WTC11 (cell line): ENCODE measurements at regions not wholly inside any gene's neighbourhood (a gene's known extent, or its start where the extent isn't known, plus 50 kb on each side); places are given as distances from the start of the nearest gene placed in this dataset.

ENCODE experiments used
- ATAC-seq: fragments of 200-7000 bp; cut with Tn5 transposase; 2 replicates; pipeline ENCODE4 v1.10.0; 2021; ENCODE audit warnings: mild to moderate bottlenecking, moderate library complexity
- CTCF ChIA-PET: fragments of 300-600 bp; sonication (Branson Sonifier 250); formaldehyde crosslinking; loops from one replicate; lab custom pipeline; 2021; ENCODE audit warnings: antibody characterized with exemption; lab: Charles Lee
- POLR2A ChIA-PET: fragments of 350-600 bp; sonication (Branson Sonifier 250); formaldehyde crosslinking; loops from one replicate; lab custom pipeline; 2021; ENCODE audit warnings: antibody characterized with exemption; lab: Charles Lee
- DNase-seq: peaks from one replicate; pipeline ENCODE4 v3.0.0; 2021; ENCODE audit warnings: low spot score
- H3K27ac Mint-ChIP-seq: 2 replicates; pipeline ENCODE4 v1.8.0; 2021; ENCODE audit warnings: mixed read lengths
- H3K27me3 Mint-ChIP-seq: 2 replicates; pipeline ENCODE4 v1.8.0; 2021; ENCODE audit warnings: low read depth, mild to moderate bottlenecking, moderate library complexity, mixed read lengths
- H3K36me3 Mint-ChIP-seq: 2 replicates; pipeline ENCODE4 v1.8.0; 2021; ENCODE audit warnings: mixed read lengths
- H3K4me1 Mint-ChIP-seq: 2 replicates; pipeline ENCODE4 v1.8.0; 2022; ENCODE audit warnings: mixed read lengths
- H3K4me3 Mint-ChIP-seq: 2 replicates; pipeline ENCODE4 v1.8.0; 2021; ENCODE audit warnings: mild to moderate bottlenecking, moderate library complexity, mixed read lengths
- H3K9me3 Mint-ChIP-seq: 2 replicates; pipeline ENCODE4 v1.8.0; 2021; ENCODE audit warnings: mixed read lengths
- CBFB ChIP-seq: sonication (generic); formaldehyde crosslinking; IDR thresholded peaks from 2 replicates; pipeline ENCODE4 v1.8.1; 2022; ENCODE audit warnings: mild to moderate bottlenecking, low read depth, missing genetic modification reagents
- CREB1 ChIP-seq: sonication (generic); formaldehyde crosslinking; IDR thresholded peaks from 2 replicates; pipeline ENCODE4 v1.8.0; 2023; ENCODE audit warnings: mild to moderate bottlenecking, missing genetic modification reagents
- E2F1 ChIP-seq: sonication (generic); formaldehyde crosslinking; IDR thresholded peaks from 2 replicates; pipeline ENCODE4 v1.8.0; 2022; ENCODE audit warnings: mild to moderate bottlenecking, missing genetic modification reagents
- FOXP1 ChIP-seq: sonication (generic); formaldehyde crosslinking; IDR thresholded peaks from 2 replicates; pipeline ENCODE4 v1.8.0; 2022; ENCODE audit warnings: missing genetic modification reagents, mild to moderate bottlenecking, moderate library complexity, borderline replicate concordance
- HMGXB4 ChIP-seq: sonication (generic); formaldehyde crosslinking; IDR thresholded peaks from 2 replicates; pipeline ENCODE4 v1.8.1; 2023; ENCODE audit warnings: mild to moderate bottlenecking, moderate library complexity, missing genetic modification reagents
- MXD4 ChIP-seq: fragments of 250-450 bp; sonication (Bioruptor Pico); IDR thresholded peaks from 2 replicates; pipeline ENCODE4 v1.8.0; 2021; ENCODE audit warnings: mild to moderate bottlenecking, moderate library complexity, borderline replicate concordance
- NFE2L1 ChIP-seq: sonication (generic); formaldehyde crosslinking; IDR thresholded peaks from 2 replicates; pipeline ENCODE4 v1.8.1; 2023; ENCODE audit warnings: missing genetic modification reagents
- NFYB ChIP-seq: sonication (generic); formaldehyde crosslinking; conservative IDR thresholded peaks from 2 replicates; pipeline ENCODE4 v1.8.0; 2022; ENCODE audit warnings: low read depth, missing genetic modification reagents
- PRRX2 ChIP-seq: fragments of 250-450 bp; sonication (Bioruptor Pico); IDR thresholded peaks from 2 replicates; pipeline ENCODE4 v1.8.0; 2021; ENCODE audit warnings: mild to moderate bottlenecking
- RELA ChIP-seq: sonication (generic); formaldehyde crosslinking; IDR thresholded peaks from 2 replicates; pipeline ENCODE4 v1.8.1; 2022; ENCODE audit warnings: missing genetic modification reagents, mild to moderate bottlenecking, borderline replicate concordance
- ZBTB43 ChIP-seq: sonication (generic); formaldehyde crosslinking; IDR thresholded peaks from 2 replicates; pipeline ENCODE4 v1.8.1; 2023; ENCODE audit warnings: mild to moderate bottlenecking, missing genetic modification reagents
- ZNF138 ChIP-seq: sonication (generic); formaldehyde crosslinking; conservative IDR thresholded peaks from 2 replicates; pipeline ENCODE4 v1.8.1; 2022; ENCODE audit warnings: mild to moderate bottlenecking, moderate library complexity, missing genetic modification reagents
- ZNF396 ChIP-seq: fragments of 250-450 bp; sonication (Bioruptor Pico); IDR thresholded peaks from 2 replicates; pipeline ENCODE4 v1.8.0; 2021; ENCODE audit warnings: mild to moderate bottlenecking, moderate library complexity, borderline replicate concordance
- ZNF532 ChIP-seq: fragments of 250-450 bp; sonication (Bioruptor Pico); IDR thresholded peaks from 2 replicates; pipeline ENCODE4 v1.9.0; 2021; ENCODE audit warnings: mild to moderate bottlenecking, borderline replicate concordance
- ZNF671 ChIP-seq: fragments of 250-450 bp; sonication (Bioruptor Pico); IDR thresholded peaks from 2 replicates; pipeline ENCODE4 v1.8.0; 2021; ENCODE audit warnings: mild to moderate bottlenecking
- ZSCAN18 ChIP-seq: fragments of 250-450 bp; sonication (Bioruptor Pico); IDR thresholded peaks from 2 replicates; pipeline ENCODE4 v2.1.2; 2022; ENCODE audit warnings: mild to moderate bottlenecking, moderate library complexity
- TF ChIP-seq, protein P1 (sequence below): fragments of 250-450 bp; sonication (Bioruptor Pico); IDR thresholded peaks from 2 replicates; pipeline ENCODE4 v1.9.0; 2021; ENCODE audit warnings: mild to moderate bottlenecking

- Mint-ChIP-seq H3K9me3 (peaks cover 21% of the 10 kb centered on the region), H3K4me1 (peaks cover 11% of the 10 kb centered on the region), H3K27ac (no peak overlapping the region), H3K36me3 (peaks cover 13% of the 10 kb centered on the region), H3K4me3 (no peak overlapping the region), H3K27me3 (peaks cover 40% of the 10 kb centered on the region)
- ATAC-seq: no peak
- ChIA-PET CTCF (no interaction called here), POLR2A (no interaction called here)
- TF ChIP-seq ZSCAN18 (CRISPR knock-in tag) (no peak), HMGXB4 (CRISPR knock-in tag) (no peak), RELA (CRISPR knock-in tag) (no peak), FOXP1 (CRISPR knock-in tag) (no peak), ZNF532 (CRISPR knock-in tag) (no peak), E2F1 (no peak), MXD4 (CRISPR knock-in tag) (no peak), NFYB (CRISPR knock-in tag) (no peak), PRRX2 (CRISPR knock-in tag) (no peak), CREB1 (CRISPR knock-in tag) (no peak), ZBTB43 (CRISPR knock-in tag) (no peak), NFE2L1 (no peak), ZNF138 (CRISPR knock-in tag) (no peak), CBFB (CRISPR knock-in tag) (no peak), ZNF671 (no peak), ZNF396 (no peak)
- TF ChIP-seq, protein P1, sequence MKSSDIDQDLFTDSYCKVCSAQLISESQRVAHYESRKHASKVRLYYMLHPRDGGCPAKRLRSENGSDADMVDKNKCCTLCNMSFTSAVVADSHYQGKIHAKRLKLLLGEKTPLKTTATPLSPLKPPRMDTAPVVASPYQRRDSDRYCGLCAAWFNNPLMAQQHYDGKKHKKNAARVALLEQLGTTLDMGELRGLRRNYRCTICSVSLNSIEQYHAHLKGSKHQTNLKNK: no peak
- DNase-seq: no peak
Measured at GRCh38 chr20:60782959-60783625, 469.0 kb upstream of the CDH4 start.
